Nephron progenitor cell (in vitro differentiated cells): ENCODE measurements at regions not wholly inside any gene's neighbourhood (a gene's known extent, or its start where the extent isn't known, plus 50 kb on each side); places are given as distances from the start of the nearest gene placed in this dataset.

Experiments used
- DNase-seq: peaks from one replicate; pipeline ENCODE4 v3.0.0; 2021
- H3K27ac Mint-ChIP-seq: 2 replicates; pipeline ENCODE4 v1.8.0; 2021; ENCODE audit warnings: mild to moderate bottlenecking, moderate library complexity, mixed read lengths
- H3K27me3 Mint-ChIP-seq: 2 replicates; pipeline ENCODE4 v1.8.0; 2021; ENCODE audit warnings: mild to moderate bottlenecking, low read depth, mixed read lengths; ENCODE audit not compliant: poor library complexity
- H3K36me3 Mint-ChIP-seq: 2 replicates; pipeline ENCODE4 v1.8.0; 2021; ENCODE audit warnings: low read depth, mixed read lengths
- H3K4me1 Mint-ChIP-seq: 2 replicates; pipeline ENCODE4 v1.8.0; 2021; ENCODE audit warnings: mixed read lengths
- H3K4me3 Mint-ChIP-seq: 2 replicates; pipeline ENCODE4 v1.8.0; 2021; ENCODE audit warnings: mild to moderate bottlenecking, moderate library complexity, mixed read lengths
- H3K9me3 Mint-ChIP-seq: 2 replicates; pipeline ENCODE4 v1.8.0; 2021; ENCODE audit warnings: mild to moderate bottlenecking, moderate library complexity, mixed read lengths
- CTCF ChIP-seq: fragments of 200-600 bp; sonication (generic); IDR thresholded peaks from 2 replicates; pipeline ENCODE4 v1.5.0; 2021; ENCODE audit warnings: antibody characterized with exemption

GRCh38 chr7:131031099-131031868 lies 296.4 kb upstream of the MKLN1 start:
- TF ChIP-seq CTCF: no peak
- no peaks in the 10 kb centered on the region for H3K36me3 Mint-ChIP-seq
- H3K4me3 Mint-ChIP-seq: no peak overlapping the region
- DNase-seq: no peak
- H3K27me3 Mint-ChIP-seq: peaks cover 3% of the 10 kb centered on the region
- H3K4me1 Mint-ChIP-seq: no peaks in the 10 kb centered on the region
- H3K27ac Mint-ChIP-seq: no peak overlapping the region
- H3K9me3 Mint-ChIP-seq: no peaks in the 10 kb centered on the region

- no peak for TF ChIP-seq CTCF
- H3K27ac Mint-ChIP-seq: no peak overlapping the region
- peaks cover 3% of the 10 kb centered on the region for H3K27me3 Mint-ChIP-seq
- no peak for DNase-seq
- no peaks in the 10 kb centered on the region for H3K36me3 Mint-ChIP-seq
- H3K4me3 Mint-ChIP-seq: no peak overlapping the region
- H3K9me3 Mint-ChIP-seq: no peaks in the 10 kb centered on the region
- H3K4me1 Mint-ChIP-seq: no peaks in the 10 kb centered on the region
These were observed 294.9 kb upstream of the MKLN1 start for GRCh38 chr7:131032786-131033185.

- TF ChIP-seq CTCF: no peak
- no peaks in the 10 kb centered on the region for H3K9me3 Mint-ChIP-seq
- DNase-seq: no peak
- no peak overlapping the region for H3K4me3 Mint-ChIP-seq
- no peaks in the 10 kb centered on the region for H3K36me3 Mint-ChIP-seq
- peaks cover 2% of the 10 kb centered on the region for H3K4me1 Mint-ChIP-seq
- H3K27me3 Mint-ChIP-seq: no peaks in the 10 kb centered on the region
- no peak overlapping the region for H3K27ac Mint-ChIP-seq
These were observed 293.4 kb upstream of the MKLN1 start for GRCh38 chr7:131034166-131034881.

DNA sequence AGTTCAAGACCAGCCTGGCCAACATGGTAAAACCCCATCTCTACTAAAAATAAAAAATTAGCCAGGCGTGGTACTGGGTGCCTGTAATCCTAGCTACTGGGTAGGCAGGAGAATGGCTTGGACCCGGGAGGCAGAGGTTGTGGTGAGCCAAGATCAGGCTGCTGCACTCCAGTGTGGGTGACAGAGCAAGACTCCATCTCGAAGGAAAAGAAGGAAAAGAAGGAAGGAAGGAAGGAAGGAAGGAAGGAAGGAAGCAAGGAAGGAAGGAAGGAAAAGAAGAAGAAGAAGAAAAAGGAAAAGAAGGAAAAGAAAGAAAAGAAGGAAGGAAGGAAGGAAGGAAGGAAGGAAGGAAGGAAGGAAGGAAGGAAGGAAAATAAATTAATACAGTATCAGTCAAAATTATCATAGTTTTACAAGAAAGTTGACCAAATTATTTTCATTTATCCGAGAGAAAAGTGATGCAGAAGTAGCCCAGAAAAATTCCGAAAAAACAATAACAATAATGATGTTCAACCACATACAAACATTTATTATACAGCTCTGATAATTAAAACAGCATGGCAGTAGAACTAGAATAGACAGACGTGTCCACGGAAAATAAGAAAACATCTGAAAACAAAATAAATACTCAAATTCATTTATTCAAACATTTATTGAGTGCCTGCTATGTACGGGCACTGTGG lies 292.4 kb upstream of the MKLN1 start:
- TF ChIP-seq CTCF: no peak
- no peaks in the 10 kb centered on the region for H3K36me3 Mint-ChIP-seq
- H3K4me3 Mint-ChIP-seq: no peak overlapping the region
- peaks cover 11% of the 10 kb centered on the region for H3K4me1 Mint-ChIP-seq
- no peak overlapping the region for H3K27ac Mint-ChIP-seq
- no peaks in the 10 kb centered on the region for H3K27me3 Mint-ChIP-seq
- DNase-seq: no peak
- H3K9me3 Mint-ChIP-seq: no peaks in the 10 kb centered on the region

DNA sequence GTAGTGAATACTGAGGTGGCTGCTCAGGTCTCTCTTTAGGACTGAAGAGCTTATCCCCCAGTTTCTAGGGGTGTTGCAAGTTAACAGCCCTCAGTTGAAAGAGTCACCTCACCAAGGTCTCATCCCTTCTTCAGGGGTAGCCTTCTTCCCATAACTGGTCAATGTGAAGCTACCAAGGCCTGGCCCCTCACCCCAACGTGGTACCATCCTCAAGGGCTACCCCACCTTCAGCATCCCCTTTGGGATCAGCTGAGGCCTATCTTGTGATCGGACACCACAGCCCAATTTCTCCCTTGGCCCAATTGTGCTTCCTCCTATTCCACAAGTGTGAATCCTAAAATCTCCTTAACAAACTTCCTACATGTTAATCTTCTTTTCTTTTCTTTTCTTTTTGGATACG lies 289.5 kb upstream of the MKLN1 start:
- no peak for TF ChIP-seq CTCF
- H3K4me3 Mint-ChIP-seq: no peak overlapping the region
- peaks cover 3% of the 10 kb centered on the region for H3K27me3 Mint-ChIP-seq
- no peaks in the 10 kb centered on the region for H3K9me3 Mint-ChIP-seq
- no peak overlapping the region for H3K27ac Mint-ChIP-seq
- peaks cover 15% of the 10 kb centered on the region for H3K4me1 Mint-ChIP-seq
- no peak for DNase-seq
- H3K36me3 Mint-ChIP-seq: no peaks in the 10 kb centered on the region
